BE2C (cell line): ENCODE measurements at regions not wholly inside any gene's neighbourhood (a gene's known extent, or its start where the extent isn't known, plus 50 kb on each side); places are given as distances from the start of the nearest gene placed in this dataset.

ENCODE experiments used
- DNase-seq: peaks from one replicate; pipeline ENCODE4 v3.0.0-alpha.2; 2020
- H3K27me3 ChIP-seq: fragments of 250-450 bp; sonication (Bioruptor Pico); 2 replicates; pipeline ENCODE4 v1.5.1; 2020; ENCODE audit warnings: mild to moderate bottlenecking
- H3K36me3 ChIP-seq: fragments of 250-450 bp; sonication (Bioruptor Pico); 2 replicates; pipeline ENCODE4 v1.5.1; 2020; ENCODE audit warnings: mild to moderate bottlenecking
- H3K4me1 ChIP-seq: fragments of 250-450 bp; sonication (Bioruptor Pico); 2 replicates; pipeline ENCODE4 v1.5.1; 2020
- H3K4me3 ChIP-seq: 2 replicates; pipeline ENCODE4 v1.5.1; 2011; ENCODE audit warnings: low read depth, low read length
- H3K9me3 ChIP-seq: fragments of 250-450 bp; sonication (Bioruptor Pico); 2 replicates; pipeline ENCODE4 v1.5.1; 2020
- TF ChIP-seq, protein P1 (sequence below): IDR thresholded peaks from 2 replicates; pipeline ENCODE4 v1.5.1; 2012; ENCODE audit warnings: mild to moderate bottlenecking, low read depth, low read length

GRCh38 chr2:157191186-157191585, 66.3 kb upstream of the GALNT5 start:
- Histone ChIP-seq H3K9me3 (no peaks in the 10 kb centered on the region), H3K36me3 (no peaks in the 10 kb centered on the region), H3K4me1 (no peaks in the 10 kb centered on the region), H3K4me3 (no peak overlapping the region), H3K27me3 (no peaks in the 10 kb centered on the region)
- DNase-seq = no peak
- TF ChIP-seq, protein P1, sequence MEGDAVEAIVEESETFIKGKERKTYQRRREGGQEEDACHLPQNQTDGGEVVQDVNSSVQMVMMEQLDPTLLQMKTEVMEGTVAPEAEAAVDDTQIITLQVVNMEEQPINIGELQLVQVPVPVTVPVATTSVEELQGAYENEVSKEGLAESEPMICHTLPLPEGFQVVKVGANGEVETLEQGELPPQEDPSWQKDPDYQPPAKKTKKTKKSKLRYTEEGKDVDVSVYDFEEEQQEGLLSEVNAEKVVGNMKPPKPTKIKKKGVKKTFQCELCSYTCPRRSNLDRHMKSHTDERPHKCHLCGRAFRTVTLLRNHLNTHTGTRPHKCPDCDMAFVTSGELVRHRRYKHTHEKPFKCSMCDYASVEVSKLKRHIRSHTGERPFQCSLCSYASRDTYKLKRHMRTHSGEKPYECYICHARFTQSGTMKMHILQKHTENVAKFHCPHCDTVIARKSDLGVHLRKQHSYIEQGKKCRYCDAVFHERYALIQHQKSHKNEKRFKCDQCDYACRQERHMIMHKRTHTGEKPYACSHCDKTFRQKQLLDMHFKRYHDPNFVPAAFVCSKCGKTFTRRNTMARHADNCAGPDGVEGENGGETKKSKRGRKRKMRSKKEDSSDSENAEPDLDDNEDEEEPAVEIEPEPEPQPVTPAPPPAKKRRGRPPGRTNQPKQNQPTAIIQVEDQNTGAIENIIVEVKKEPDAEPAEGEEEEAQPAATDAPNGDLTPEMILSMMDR = no peak

- Histone ChIP-seq H3K27me3 (no peaks in the 10 kb centered on the region), H3K4me1 (no peaks in the 10 kb centered on the region), H3K4me3 (no peak overlapping the region), H3K36me3 (no peaks in the 10 kb centered on the region), H3K9me3 (no peaks in the 10 kb centered on the region)
- no peak for DNase-seq
- TF ChIP-seq, protein P1 = no peak
Measured at GRCh38 chr2:157192445-157193423, 64.8 kb upstream of the GALNT5 start.

- no peak for DNase-seq
- TF ChIP-seq, protein P1 = no peak
- Histone ChIP-seq H3K4me3 (no peak overlapping the region), H3K4me1 (no peaks in the 10 kb centered on the region), H3K36me3 (no peaks in the 10 kb centered on the region), H3K27me3 (no peaks in the 10 kb centered on the region), H3K9me3 (no peaks in the 10 kb centered on the region)
Measured at GRCh38 chr2:157193461-157193860, 64.0 kb upstream of the GALNT5 start.

- Histone ChIP-seq H3K27me3 (no peaks in the 10 kb centered on the region), H3K36me3 (no peaks in the 10 kb centered on the region), H3K9me3 (no peaks in the 10 kb centered on the region), H3K4me1 (no peaks in the 10 kb centered on the region), H3K4me3 (no peak overlapping the region)
- TF ChIP-seq, protein P1 = peak; percentile 48
- DNase-seq = no peak
Measured at GRCh38 chr2:157194097-157194688, 63.3 kb upstream of the GALNT5 start.

DNA sequence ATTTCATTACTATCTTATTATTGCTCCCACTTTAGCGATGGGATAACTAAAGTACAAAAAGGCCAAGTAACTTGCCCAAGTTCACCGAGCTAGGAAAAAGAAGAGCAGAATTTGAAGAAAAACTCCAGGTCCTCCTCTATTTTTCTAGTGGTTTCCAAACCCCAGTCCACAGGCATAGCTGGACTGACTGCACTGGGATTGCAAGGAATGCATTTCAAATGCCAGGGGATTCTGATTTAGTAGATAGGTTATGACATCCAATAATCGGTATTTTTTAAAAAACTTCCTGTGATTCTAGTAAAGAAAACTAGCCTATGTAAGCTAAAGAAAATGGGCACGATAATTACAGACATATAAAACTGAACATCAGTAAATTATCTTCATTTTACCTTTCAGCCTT, 62.7 kb upstream of the GALNT5 start:
- H3K9me3 ChIP-seq = no peaks in the 10 kb centered on the region
- TF ChIP-seq, protein P1 = no peak
- no peak for DNase-seq
- no peak overlapping the region for H3K4me3 ChIP-seq
- H3K36me3 ChIP-seq = no peaks in the 10 kb centered on the region
- no peaks in the 10 kb centered on the region for H3K4me1 ChIP-seq
- no peaks in the 10 kb centered on the region for H3K27me3 ChIP-seq

DNA sequence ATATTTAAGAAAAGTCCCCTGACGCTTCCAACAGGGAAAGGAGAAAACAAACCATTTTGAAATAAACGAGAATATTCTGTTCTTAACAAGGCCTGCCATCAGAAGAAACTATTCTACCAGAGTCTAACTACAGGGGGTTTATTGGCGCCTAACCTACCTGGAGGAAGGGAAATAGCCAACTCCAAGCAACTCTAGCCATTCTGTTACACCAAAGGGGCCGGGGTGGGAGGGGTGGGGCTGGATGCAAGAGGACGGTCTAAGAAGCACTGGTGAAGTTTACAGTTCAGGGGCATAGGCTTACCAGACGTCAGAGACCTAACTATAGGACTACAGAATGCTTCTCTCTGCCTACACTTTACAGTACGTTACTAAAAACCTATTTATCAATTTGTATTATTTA, 60.5 kb upstream of the GALNT5 start:
- TF ChIP-seq, protein P1 = no peak
- Histone ChIP-seq H3K9me3 (no peaks in the 10 kb centered on the region), H3K4me3 (no peak overlapping the region), H3K4me1 (no peaks in the 10 kb centered on the region), H3K27me3 (no peaks in the 10 kb centered on the region), H3K36me3 (no peaks in the 10 kb centered on the region)
- no peak for DNase-seq
